Fibroblast of lung (primary cell): ENCODE measurements at regions not wholly inside any gene's neighbourhood (a gene's known extent, or its start where the extent isn't known, plus 50 kb on each side); places are given as distances from the start of the nearest gene placed in this dataset.

Source experiments
- DNase-seq, 2 donors: peaks; one replicate each; pipeline versions ENCODE4 v3.0.0 to v3.0.0-alpha.2; 2010; ENCODE audit warnings: low read depth in 2 of 2
- H2AFZ ChIP-seq: 2 replicates; pipeline ENCODE4 v1.5.1; 2012; ENCODE audit warnings: low read length, control low read depth, inconsistent platforms
- H3K27ac ChIP-seq: 2 replicates; pipeline ENCODE4 v1.5.1; 2011; ENCODE audit warnings: low read length, control low read depth; ENCODE audit not compliant: insufficient read depth
- H3K27me3 ChIP-seq: 2 replicates; pipeline ENCODE4 v1.5.1; 2011; ENCODE audit warnings: mild to moderate bottlenecking, low read length; ENCODE audit not compliant: control insufficient read depth, insufficient read depth
- H3K36me3 ChIP-seq: 2 replicates; pipeline ENCODE4 v1.5.1; 2011; ENCODE audit warnings: low read length; ENCODE audit not compliant: control insufficient read depth, insufficient read depth
- H3K4me1 ChIP-seq: 2 replicates; pipeline ENCODE4 v1.5.1; 2011; ENCODE audit warnings: low read length; ENCODE audit not compliant: control insufficient read depth, insufficient read depth; ENCODE audit errors: extremely low read depth
- H3K4me2 ChIP-seq: 2 replicates; pipeline ENCODE4 v1.5.1; 2011; ENCODE audit warnings: low read length, control low read depth; ENCODE audit not compliant: insufficient read depth; ENCODE audit errors: extremely low read depth
- H3K4me3 ChIP-seq, 4 experiments: fragments of 200-600 bp in 1 of 4; sonication (generic) in 1 of 4; replicated peaks in 1 of 4; 2 replicates each; pipeline ENCODE4 v1.5.1; 2011 to 2016; ENCODE audit warnings: low read length in 4 of 4, low read depth in 3 of 4, mild to moderate bottlenecking in 3 of 4, control low read depth in 2 of 4, inconsistent platforms in 1 of 4, mixed read lengths in 1 of 4; ENCODE audit not compliant: insufficient read depth in 1 of 4; ENCODE audit errors: control extremely low read depth in 1 of 4
- H3K79me2 ChIP-seq: 2 replicates; pipeline ENCODE4 v1.5.1; 2012; ENCODE audit warnings: mild to moderate bottlenecking, low read length, inconsistent platforms; ENCODE audit not compliant: control insufficient read depth, insufficient read depth
- H3K9ac ChIP-seq: 2 replicates; pipeline ENCODE4 v1.5.1; 2011; ENCODE audit warnings: mild to moderate bottlenecking, low read length, control low read depth; ENCODE audit not compliant: insufficient read depth
- H3K9me3 ChIP-seq: 2 replicates; pipeline ENCODE4 v1.5.1; 2012; ENCODE audit warnings: low read depth, low read length; ENCODE audit not compliant: control insufficient read depth, insufficient read depth
- H4K20me1 ChIP-seq: 2 replicates; pipeline ENCODE4 v1.5.1; 2011; ENCODE audit warnings: low read length; ENCODE audit not compliant: control insufficient read depth, insufficient read depth; ENCODE audit errors: extremely low read depth
- EZH2 ChIP-seq: IDR thresholded peaks from 2 replicates; pipeline ENCODE4 v1.5.1; 2012; ENCODE audit warnings: low read length, control low read depth, mild to moderate bottlenecking; ENCODE audit errors: missing control alignments
- TF ChIP-seq, protein P1 (sequence below), 2 donors: IDR thresholded peaks in 1 of 2; conservative IDR thresholded peaks in 1 of 2; 1 replicate in 1 of 2; 2 replicates in 1 of 2; pipeline ENCODE4 v1.5.1; 2011 to 2012; ENCODE audit warnings: low read length in 2 of 2, control low read depth in 1 of 2, inconsistent platforms in 1 of 2, low read depth in 1 of 2, mild to moderate bottlenecking in 1 of 2

DNA sequence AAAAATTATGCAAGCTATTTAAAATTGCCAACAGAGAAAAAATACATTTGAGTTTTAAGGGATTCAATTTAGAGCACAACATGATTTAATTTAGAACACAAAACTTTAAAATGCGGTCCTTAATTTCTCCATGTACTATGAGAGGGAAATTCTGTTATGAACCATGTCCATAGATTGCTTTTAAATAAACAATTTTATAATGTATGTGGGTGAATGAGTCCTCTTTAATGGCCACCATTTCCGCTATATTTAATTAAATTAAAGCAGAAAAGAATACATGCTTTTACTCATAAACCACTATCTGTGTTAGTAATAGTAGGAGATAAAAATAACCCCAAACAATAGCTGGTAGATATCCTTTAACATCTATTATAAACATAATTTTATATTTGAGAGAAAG is 914.6 kb downstream of the LTN1 start:
- H3K79me2 ChIP-seq: no peaks in the 10 kb centered on the region
- H3K4me1 ChIP-seq: no peaks in the 10 kb centered on the region
- no peak overlapping the region for H3K27ac ChIP-seq
- H3K4me2 ChIP-seq: no peak overlapping the region
- H4K20me1 ChIP-seq: no peaks in the 10 kb centered on the region
- H3K36me3 ChIP-seq: no peaks in the 10 kb centered on the region
- no peak overlapping the region for H3K9ac ChIP-seq
- TF ChIP-seq, protein P1, sequence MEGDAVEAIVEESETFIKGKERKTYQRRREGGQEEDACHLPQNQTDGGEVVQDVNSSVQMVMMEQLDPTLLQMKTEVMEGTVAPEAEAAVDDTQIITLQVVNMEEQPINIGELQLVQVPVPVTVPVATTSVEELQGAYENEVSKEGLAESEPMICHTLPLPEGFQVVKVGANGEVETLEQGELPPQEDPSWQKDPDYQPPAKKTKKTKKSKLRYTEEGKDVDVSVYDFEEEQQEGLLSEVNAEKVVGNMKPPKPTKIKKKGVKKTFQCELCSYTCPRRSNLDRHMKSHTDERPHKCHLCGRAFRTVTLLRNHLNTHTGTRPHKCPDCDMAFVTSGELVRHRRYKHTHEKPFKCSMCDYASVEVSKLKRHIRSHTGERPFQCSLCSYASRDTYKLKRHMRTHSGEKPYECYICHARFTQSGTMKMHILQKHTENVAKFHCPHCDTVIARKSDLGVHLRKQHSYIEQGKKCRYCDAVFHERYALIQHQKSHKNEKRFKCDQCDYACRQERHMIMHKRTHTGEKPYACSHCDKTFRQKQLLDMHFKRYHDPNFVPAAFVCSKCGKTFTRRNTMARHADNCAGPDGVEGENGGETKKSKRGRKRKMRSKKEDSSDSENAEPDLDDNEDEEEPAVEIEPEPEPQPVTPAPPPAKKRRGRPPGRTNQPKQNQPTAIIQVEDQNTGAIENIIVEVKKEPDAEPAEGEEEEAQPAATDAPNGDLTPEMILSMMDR (conservative IDR thresholded peaks at IDR 0.05 in 1 of 2, IDR thresholded peaks at IDR 0.05 in 1 of 2; ENCODE audit: low read depth in 1 of 2, low read length in 2 of 2): no peak
- no peak for TF ChIP-seq EZH2
- H3K9me3 ChIP-seq: no peaks in the 10 kb centered on the region
- H2AFZ ChIP-seq: no peak overlapping the region
- no peaks in the 10 kb centered on the region for H3K27me3 ChIP-seq
- no peak overlapping the region for H3K4me3 ChIP-seq
- no peak for DNase-seq

DNA sequence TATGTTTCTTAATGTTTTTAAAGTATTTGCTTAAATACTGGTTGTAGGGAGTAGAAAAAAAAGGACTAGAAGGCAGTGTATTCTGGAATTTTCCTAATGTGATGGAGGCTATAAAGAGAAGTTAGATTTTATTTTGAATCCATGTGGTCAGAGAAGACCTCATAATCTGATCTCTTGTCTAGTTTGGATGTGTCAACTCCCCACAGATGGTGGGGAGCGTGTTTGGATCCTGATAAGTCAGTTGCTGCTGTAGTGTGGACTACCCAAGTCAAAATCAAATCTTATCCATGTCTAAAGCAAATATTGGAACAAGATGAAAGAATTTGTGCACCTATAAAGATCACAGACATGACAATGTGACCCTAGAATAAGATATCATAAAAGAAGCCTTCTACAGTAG is 918.0 kb downstream of the LTN1 start:
- Histone ChIP-seq H3K27ac (no peak overlapping the region), H3K9ac (no peak overlapping the region), H3K27me3 (no peaks in the 10 kb centered on the region), H3K79me2 (no peaks in the 10 kb centered on the region), H3K4me1 (no peaks in the 10 kb centered on the region), H2AFZ (no peak overlapping the region), H3K36me3 (no peaks in the 10 kb centered on the region), H3K9me3 (no peaks in the 10 kb centered on the region), H3K4me2 (no peak overlapping the region), H3K4me3 (no peak overlapping the region), H4K20me1 (no peaks in the 10 kb centered on the region)
- no peak for DNase-seq
- TF ChIP-seq, protein P1 (conservative IDR thresholded peaks at IDR 0.05 in 1 of 2, IDR thresholded peaks at IDR 0.05 in 1 of 2; ENCODE audit: low read depth in 1 of 2, low read length in 2 of 2): no peak

DNA sequence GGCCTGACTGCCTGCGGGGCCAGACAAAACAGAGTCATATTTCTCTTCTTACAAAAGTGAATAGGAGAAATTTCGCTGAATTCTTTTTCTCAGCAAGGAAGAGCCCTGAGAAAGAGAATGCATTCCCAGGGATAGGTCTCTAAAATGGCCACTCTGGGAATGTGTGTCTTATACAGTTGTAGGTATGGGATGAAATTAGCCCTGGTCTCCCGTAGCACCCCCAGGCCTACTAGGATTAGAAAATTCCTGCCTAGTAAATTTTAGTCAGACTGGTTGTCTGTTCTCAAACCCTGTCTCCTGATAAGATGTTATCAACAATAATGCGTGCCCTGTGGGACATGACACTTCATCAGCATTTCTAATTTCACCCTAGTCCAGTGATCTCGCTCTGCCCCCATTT is 920.1 kb downstream of the LTN1 start:
- no peak for DNase-seq
- H3K36me3 ChIP-seq: no peaks in the 10 kb centered on the region

More for the DNA sequence above, 920.1 kb downstream of the LTN1 start:
- Histone ChIP-seq H3K9me3 (no peaks in the 10 kb centered on the region), H4K20me1 (no peaks in the 10 kb centered on the region), H3K79me2 (no peaks in the 10 kb centered on the region), H2AFZ (no peak overlapping the region), H3K4me3 (no peak overlapping the region), H3K4me2 (no peak overlapping the region), H3K4me1 (no peaks in the 10 kb centered on the region), H3K27ac (no peak overlapping the region), H3K9ac (no peak overlapping the region), H3K27me3 (no peaks in the 10 kb centered on the region)
- TF ChIP-seq, protein P1 (conservative IDR thresholded peaks at IDR 0.05 in 1 of 2, IDR thresholded peaks at IDR 0.05 in 1 of 2; ENCODE audit: low read depth in 1 of 2, low read length in 2 of 2): no peak
- TF ChIP-seq EZH2: no peak
